ENCODE measurements at regions not wholly inside any gene's neighbourhood (a gene's known extent, or its start where the extent isn't known, plus 50 kb on each side); places are given as distances from the start of the nearest gene placed in this dataset.

DNA sequence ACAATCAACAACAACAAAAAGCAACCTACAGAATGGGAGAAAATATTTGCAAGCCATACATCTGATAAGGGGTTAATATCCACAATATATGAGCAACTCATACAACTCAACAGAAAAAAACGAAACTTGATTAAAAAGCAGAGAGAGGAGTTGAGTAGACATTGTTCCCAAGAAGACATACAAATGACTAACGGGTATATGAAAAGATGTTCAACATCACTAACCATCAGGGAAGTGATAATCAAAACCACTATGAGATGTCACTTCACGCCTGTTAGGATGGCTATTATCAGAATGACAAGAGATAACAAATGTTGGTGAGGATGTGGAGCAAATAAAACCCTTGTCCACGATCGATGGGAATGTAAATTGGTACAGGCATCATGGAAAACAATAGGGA, 145.9 kb downstream of the NRN1 start:
- H3K27me3 Mint-ChIP-seq: no peaks in the 10 kb centered on the region
- intact Hi-C loops (cut with DNase I, micrococcal nuclease): no loop called here
- Histone ChIP-seq H3K27me3 (ENCODE audit: control insufficient read depth in 1 of 2, insufficient read depth in 2 of 2, low read length in 2 of 2) (no peaks in the 10 kb centered on the region), H3K9me3 (ENCODE audit: control insufficient read depth in 1 of 2, insufficient read depth in 1 of 2, low read length in 2 of 2) (no peaks in the 10 kb centered on the region), H3K4me3 (ENCODE audit: low read length) (no peak overlapping the region), H3K36me3 (ENCODE audit: insufficient read depth, low read length) (no peaks in the 10 kb centered on the region), H3K27ac (ENCODE audit: low read depth in 1 of 2, low read length in 2 of 2) (no peak overlapping the region), H3K4me1 (ENCODE audit: insufficient read depth, low read length) (peaks cover 9% of the 10 kb centered on the region)
- no peaks in the 10 kb centered on the region for H3K36me3 Mint-ChIP-seq (ENCODE audit: low read depth)
- DNase-seq (no peak), ATAC-seq (ENCODE audit: poor library complexity) (no peak)
- peaks cover 11% of the 10 kb centered on the region for H3K4me1 Mint-ChIP-seq (ENCODE audit: low read depth)
- no peak overlapping the region for H3K4me3 Mint-ChIP-seq
- ChIA-PET POLR2A (no interaction called here), CTCF (no interaction called here)
- TF ChIP-seq, protein P1, sequence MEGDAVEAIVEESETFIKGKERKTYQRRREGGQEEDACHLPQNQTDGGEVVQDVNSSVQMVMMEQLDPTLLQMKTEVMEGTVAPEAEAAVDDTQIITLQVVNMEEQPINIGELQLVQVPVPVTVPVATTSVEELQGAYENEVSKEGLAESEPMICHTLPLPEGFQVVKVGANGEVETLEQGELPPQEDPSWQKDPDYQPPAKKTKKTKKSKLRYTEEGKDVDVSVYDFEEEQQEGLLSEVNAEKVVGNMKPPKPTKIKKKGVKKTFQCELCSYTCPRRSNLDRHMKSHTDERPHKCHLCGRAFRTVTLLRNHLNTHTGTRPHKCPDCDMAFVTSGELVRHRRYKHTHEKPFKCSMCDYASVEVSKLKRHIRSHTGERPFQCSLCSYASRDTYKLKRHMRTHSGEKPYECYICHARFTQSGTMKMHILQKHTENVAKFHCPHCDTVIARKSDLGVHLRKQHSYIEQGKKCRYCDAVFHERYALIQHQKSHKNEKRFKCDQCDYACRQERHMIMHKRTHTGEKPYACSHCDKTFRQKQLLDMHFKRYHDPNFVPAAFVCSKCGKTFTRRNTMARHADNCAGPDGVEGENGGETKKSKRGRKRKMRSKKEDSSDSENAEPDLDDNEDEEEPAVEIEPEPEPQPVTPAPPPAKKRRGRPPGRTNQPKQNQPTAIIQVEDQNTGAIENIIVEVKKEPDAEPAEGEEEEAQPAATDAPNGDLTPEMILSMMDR (IDR thresholded peaks at IDR 0.05): no peak
- H3K27ac Mint-ChIP-seq: no peak overlapping the region
- H3K9me3 Mint-ChIP-seq: peaks cover 6% of the 10 kb centered on the region

DNA sequence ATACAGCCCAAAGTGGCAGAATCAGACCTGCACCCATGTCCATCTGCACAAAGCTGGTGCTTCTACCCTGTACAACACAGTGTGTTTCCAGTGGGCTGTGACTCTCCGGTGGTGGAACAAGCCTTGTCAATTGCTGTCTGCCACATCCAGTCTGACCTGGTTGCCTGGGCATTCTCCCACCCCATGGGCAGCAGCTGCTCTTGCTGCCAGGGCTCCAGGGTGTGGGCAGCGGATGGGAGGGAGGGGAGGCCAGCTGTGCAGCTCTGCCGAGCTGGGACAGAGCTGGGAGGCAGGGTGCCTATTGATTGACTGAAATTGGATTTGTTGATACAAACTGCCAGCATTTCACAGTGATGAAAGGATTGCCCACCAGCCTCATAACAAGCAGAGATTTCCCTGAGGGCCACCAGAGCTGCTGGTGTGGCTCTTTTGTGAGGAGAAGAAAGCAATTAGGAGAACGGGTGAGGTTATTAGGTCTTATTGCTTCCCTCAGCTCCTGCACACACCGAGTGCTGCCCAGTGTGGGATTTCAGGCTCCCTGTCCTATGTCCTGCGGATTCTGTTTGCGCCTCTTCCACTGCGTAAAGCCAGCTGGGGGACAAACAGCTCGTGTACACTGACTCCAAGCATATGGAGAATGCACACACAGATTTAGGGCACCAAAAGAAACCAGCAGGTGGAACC, 150.8 kb downstream of the NRN1 start:
- H3K4me3 ChIP-seq (ENCODE audit: low read length): no peak overlapping the region
- H3K27me3 ChIP-seq (ENCODE audit: control insufficient read depth in 1 of 2, insufficient read depth in 2 of 2, low read length in 2 of 2): no peaks in the 10 kb centered on the region
- TF ChIP-seq, protein P1 (IDR thresholded peaks at IDR 0.05): no peak
- H3K36me3 Mint-ChIP-seq (ENCODE audit: low read depth): no peaks in the 10 kb centered on the region
- H3K9me3 ChIP-seq (ENCODE audit: control insufficient read depth in 1 of 2, insufficient read depth in 1 of 2, low read length in 2 of 2): no peaks in the 10 kb centered on the region
- no peak overlapping the region for H3K27ac ChIP-seq (ENCODE audit: low read depth in 1 of 2, low read length in 2 of 2)
- peaks cover 5% of the 10 kb centered on the region for H3K4me1 Mint-ChIP-seq (ENCODE audit: low read depth)
- CTCF ChIA-PET: no interaction called here
- H3K4me1 ChIP-seq (ENCODE audit: insufficient read depth, low read length): peaks cover 9% of the 10 kb centered on the region
- H3K27ac Mint-ChIP-seq: no peak overlapping the region
- POLR2A ChIA-PET: no interaction called here
- no peaks in the 10 kb centered on the region for H3K9me3 Mint-ChIP-seq
- H3K27me3 Mint-ChIP-seq: peaks cover 4% of the 10 kb centered on the region
- ATAC-seq (ENCODE audit: poor library complexity): no peak
- no peaks in the 10 kb centered on the region for H3K36me3 ChIP-seq (ENCODE audit: insufficient read depth, low read length)
- H3K4me3 Mint-ChIP-seq: no peak overlapping the region
- intact Hi-C loops (cut with DNase I, micrococcal nuclease): no loop called here
- DNase-seq: no peak

DNA sequence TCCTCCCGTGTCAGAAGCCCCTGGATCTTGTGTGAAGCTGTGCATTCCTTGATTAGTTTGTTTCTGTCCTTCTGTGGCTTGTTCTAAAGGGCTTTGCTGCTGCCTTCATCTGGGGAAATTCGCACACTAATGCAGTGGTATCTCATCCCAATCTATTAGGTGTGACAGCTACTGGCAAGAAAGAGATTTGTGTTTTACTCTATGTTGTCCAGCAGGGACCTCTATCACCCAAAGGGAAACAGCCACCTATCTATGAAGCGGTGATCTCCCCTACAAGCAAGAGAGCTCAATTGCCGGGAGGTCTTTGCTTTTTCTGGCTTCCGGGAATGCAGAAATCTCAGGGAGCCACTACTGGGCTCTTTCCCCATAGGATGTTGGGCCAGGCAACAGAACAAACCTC, 151.8 kb downstream of the NRN1 start:
- ATAC-seq (ENCODE audit: poor library complexity) (no peak), DNase-seq (no peak)
- Histone ChIP-seq H3K9me3 (ENCODE audit: control insufficient read depth in 1 of 2, insufficient read depth in 1 of 2, low read length in 2 of 2) (no peaks in the 10 kb centered on the region), H3K4me3 (ENCODE audit: low read length) (no peak overlapping the region), H3K36me3 (ENCODE audit: insufficient read depth, low read length) (no peaks in the 10 kb centered on the region), H3K4me1 (ENCODE audit: insufficient read depth, low read length) (peaks cover 15% of the 10 kb centered on the region), H3K27ac (ENCODE audit: low read depth in 1 of 2, low read length in 2 of 2) (no peak overlapping the region), H3K27me3 (ENCODE audit: control insufficient read depth in 1 of 2, insufficient read depth in 2 of 2, low read length in 2 of 2) (no peaks in the 10 kb centered on the region)
- POLR2A ChIA-PET: no interaction called here
- intact Hi-C loops (cut with DNase I, micrococcal nuclease): loop anchor here in 1 of 2 experiments (5.0 kb wide), 1 partner anchor 37 kb away; no protein-coding TSS in a partner anchor
- Mint-ChIP-seq H3K4me3 (no peak overlapping the region), H3K36me3 (ENCODE audit: low read depth) (no peaks in the 10 kb centered on the region), H3K9me3 (no peaks in the 10 kb centered on the region), H3K27me3 (peaks cover 4% of the 10 kb centered on the region), H3K27ac (no peak overlapping the region), H3K4me1 (ENCODE audit: low read depth) (peaks cover 5% of the 10 kb centered on the region)
- TF ChIP-seq, protein P1 (IDR thresholded peaks at IDR 0.05): no peak
- CTCF ChIA-PET: no interaction called here

Measured in CD4-positive, alpha-beta T cell (primary cell).